HCT116 (cell line): ENCODE measurements at regions not wholly inside any gene's neighbourhood (a gene's known extent, or its start where the extent isn't known, plus 50 kb on each side); places are given as distances from the start of the nearest gene placed in this dataset.

Source experiments
- ATAC-seq: fragments of 200-7000 bp; cut with Tn5 transposase; 2 replicates; pipeline ENCODE4 v1.9.1; 2020; ENCODE audit warnings: mild to moderate bottlenecking, moderate library complexity
- BruUV-seq: library from RNA; stranded (reverse); fragments of 400-500 nt; replicated peaks from 2 replicates; lab custom pipeline; 2021; lab: Mats Ljungman, UMichigan
- CTCF ChIA-PET: fragments of 300-600 bp; sonication (Branson Sonifier 250); formaldehyde crosslinking; loops from one replicate; lab custom pipeline; 2021; ENCODE audit warnings: antibody characterized with exemption; lab: Charles Lee
- POLR2A ChIA-PET: fragments of 300-600, 350-600 bp; sonication (Branson Sonifier 250); formaldehyde crosslinking; loops from one replicate; lab custom pipeline; 2021; ENCODE audit warnings: antibody characterized with exemption; lab: Charles Lee
- RAD21 ChIA-PET, 2 experiments: fragments of 300-600 bp; sonication (Branson Sonifier 250); formaldehyde crosslinking; loops; one replicate each; lab custom pipeline; 2023; ENCODE audit warnings: low total read pairs in 2 of 2; ENCODE audit not compliant: uncharacterized antibody in 2 of 2, unreplicated experiment in 2 of 2, low non-redundant PET in 1 of 2; lab: Charles Lee
- DNase-seq: peaks from one replicate; pipeline ENCODE4 v3.0.0-alpha.2; 2010; ENCODE audit warnings: low read depth, low spot score
- H2AFZ ChIP-seq: fragments of 200-600 bp; shearing (Covaris generic), sonication (generic); 2 replicates; pipeline ENCODE4 v1.6.1; 2017; ENCODE audit warnings: low read depth, mixed run types, mixed read lengths, antibody characterized with exemption, low read length; ENCODE audit not compliant: poor library complexity, severe bottlenecking
- H3K27ac ChIP-seq: 2 replicates; pipeline ENCODE4 v1.5.1; 2012; ENCODE audit warnings: low read depth, low read length
- H3K27me3 ChIP-seq: fragments of 200-600 bp; sonication (generic); 2 replicates; pipeline ENCODE4 v1.6.1; 2016; ENCODE audit warnings: mixed run types, low read length, mixed read lengths; ENCODE audit not compliant: insufficient read depth
- H3K36me3 ChIP-seq, 2 experiments: fragments of 200-500 bp in 1 of 2; fragments of 200-600 bp in 1 of 2; sonication (Bioruptor generic) in 1 of 2; sonication (generic) in 1 of 2; 2 replicates each; pipeline versions ENCODE4 v1.5.1 to v1.6.1; 2014 to 2016; ENCODE audit warnings: low read length in 2 of 2, inconsistent platforms in 1 of 2, mixed read lengths in 1 of 2, mixed run types in 1 of 2; ENCODE audit not compliant: insufficient read depth in 2 of 2, control insufficient read depth in 1 of 2
- H3K4me1 ChIP-seq, 2 experiments: fragments of 200-600 bp in 1 of 2; sonication (generic) in 1 of 2; 2 replicates each; pipeline versions ENCODE4 v1.5.1 to v1.6.1; 2012 to 2017; ENCODE audit warnings: low read length in 2 of 2, inconsistent platforms in 1 of 2, mild to moderate bottlenecking in 1 of 2, mixed read lengths in 1 of 2, mixed run types in 1 of 2, moderate library complexity in 1 of 2; ENCODE audit not compliant: insufficient read depth in 2 of 2, control insufficient read depth in 1 of 2
- H3K4me2 ChIP-seq: fragments of 200-600 bp; sonication (generic); 2 replicates; pipeline ENCODE4 v1.6.1; 2017; ENCODE audit warnings: mixed run types, low read length, mixed read lengths
- H3K4me3 ChIP-seq, 2 experiments: fragments of 200-600 bp in 1 of 2; sonication (generic) in 1 of 2; replicated peaks in 1 of 2; 2 replicates each; pipeline ENCODE4 v1.5.1; 2011 to 2016; ENCODE audit warnings: low read length in 2 of 2, control low read depth in 1 of 2, low read depth in 1 of 2, mild to moderate bottlenecking in 1 of 2, mixed read lengths in 1 of 2, mixed run types in 1 of 2
- H3K79me2 ChIP-seq: fragments of 200-600 bp; sonication (generic); 2 replicates; pipeline ENCODE4 v1.6.1; 2017; ENCODE audit warnings: mild to moderate bottlenecking, mixed run types, low read length, moderate library complexity, mixed read lengths; ENCODE audit not compliant: insufficient read depth
- H3K9ac ChIP-seq: fragments of 200-600 bp; sonication (generic); 2 replicates; pipeline ENCODE4 v1.6.1; 2016; ENCODE audit warnings: low read length, mixed read lengths
- H3K9me2 ChIP-seq: fragments of 200-600 bp; sonication (generic), shearing (Covaris generic); 2 replicates; pipeline ENCODE4 v1.6.1; 2017; ENCODE audit warnings: mixed run types, mild to moderate bottlenecking, moderate library complexity; ENCODE audit not compliant: insufficient read depth
- H3K9me3 ChIP-seq, 2 experiments: fragments of 200-500 bp in 1 of 2; fragments of 200-600 bp in 1 of 2; sonication (Bioruptor generic) in 1 of 2; sonication (generic) in 1 of 2; 2 replicates each; pipeline ENCODE4 v1.6.1; 2014 to 2017; ENCODE audit warnings: low read length in 2 of 2, mixed read lengths in 2 of 2, inconsistent platforms in 1 of 2, low read depth in 1 of 2, mild to moderate bottlenecking in 1 of 2, mixed run types in 1 of 2, moderate library complexity in 1 of 2; ENCODE audit not compliant: control insufficient read depth in 1 of 2, insufficient read depth in 1 of 2
- H4K20me1 ChIP-seq: fragments of 200-600 bp; sonication (generic), shearing (Covaris generic); 2 replicates; pipeline ENCODE4 v1.6.1; 2017; ENCODE audit warnings: mixed run types, mild to moderate bottlenecking, moderate library complexity; ENCODE audit not compliant: insufficient read depth
- CBX3 ChIP-seq: IDR thresholded peaks from 2 replicates; pipeline ENCODE4 v1.6.1; 2012; ENCODE audit warnings: low read depth
- CEBPB ChIP-seq: IDR thresholded peaks from 2 replicates; pipeline ENCODE4 v1.6.1; 2012; ENCODE audit warnings: low read depth
- CTCF ChIP-seq, 3 experiments: fragments of 200-600 bp in 1 of 3; sonication (generic) in 1 of 3; IDR thresholded peaks in 2 of 3; conservative IDR thresholded peaks in 1 of 3; 2 replicates each; pipeline ENCODE4 v1.5.1; 2012 to 2017; ENCODE audit warnings: low read depth in 2 of 3, low read length in 2 of 3, antibody characterized with exemption in 1 of 3, borderline replicate concordance in 1 of 3, control low read depth in 1 of 3, mild to moderate bottlenecking in 1 of 3, mixed read lengths in 1 of 3, mixed run types in 1 of 3, moderate library complexity in 1 of 3; ENCODE audit not compliant: insufficient read depth in 1 of 3
- EGR1 ChIP-seq: IDR thresholded peaks from 2 replicates; pipeline ENCODE4 v1.6.1; 2012; ENCODE audit warnings: low read depth
- ELF1 ChIP-seq: IDR thresholded peaks from 2 replicates; pipeline ENCODE4 v1.6.1; 2012; ENCODE audit warnings: low read depth, borderline replicate concordance
- EZH2phosphoT487 ChIP-seq: fragments of 200-600 bp; IDR thresholded peaks from 2 replicates; pipeline ENCODE4 v1.6.1; 2018; ENCODE audit warnings: antibody characterized with exemption, borderline replicate concordance
- JUND ChIP-seq: IDR thresholded peaks from 2 replicates; pipeline ENCODE4 v1.6.1; 2012
- POLR2A ChIP-seq: IDR thresholded peaks from 2 replicates; pipeline ENCODE4 v1.7.0; 2011; ENCODE audit warnings: borderline replicate concordance; ENCODE audit not compliant: insufficient read depth, insufficient read length; ENCODE audit errors: extremely low read depth
- POLR2AphosphoS5 ChIP-seq: IDR thresholded peaks from 2 replicates; pipeline ENCODE4 v1.6.1; 2011; ENCODE audit warnings: mild to moderate bottlenecking, low read depth, low read length, moderate library complexity
- RAD21 ChIP-seq: IDR thresholded peaks from 2 replicates; pipeline ENCODE4 v1.6.1; 2012; ENCODE audit warnings: low read depth, mild to moderate bottlenecking
- SIN3A ChIP-seq: IDR thresholded peaks from 2 replicates; pipeline ENCODE4 v1.6.1; 2012; ENCODE audit warnings: low read depth
- SP1 ChIP-seq: IDR thresholded peaks from 2 replicates; pipeline ENCODE4 v1.6.1; 2012; ENCODE audit warnings: low read depth
- SRF ChIP-seq: IDR thresholded peaks from 2 replicates; pipeline ENCODE4 v1.6.1; 2012; ENCODE audit warnings: low read depth
- TCF7L2 ChIP-seq: IDR thresholded peaks from 2 replicates; pipeline ENCODE4 v1.7.0; 2011; ENCODE audit warnings: borderline replicate concordance, inconsistent platforms; ENCODE audit not compliant: insufficient read depth, insufficient read length; ENCODE audit errors: extremely low read depth
- YY1 ChIP-seq: IDR thresholded peaks from 2 replicates; pipeline ENCODE4 v1.6.1; 2011; ENCODE audit warnings: low read length, low read depth, moderate library complexity, mild to moderate bottlenecking; ENCODE audit not compliant: insufficient replicate concordance; ENCODE audit errors: extremely low read depth
- ZFX ChIP-seq: fragments of 450-650 bp; IDR thresholded peaks from 2 replicates; pipeline ENCODE4 v1.6.1; 2017
- ZNF274 ChIP-seq: fragments of 200-500 bp; sonication (Bioruptor generic); IDR thresholded peaks from 2 replicates; pipeline ENCODE4 v1.6.1; 2014; ENCODE audit warnings: mild to moderate bottlenecking, low read depth, low read length, inconsistent platforms
- intact Hi-C: fragments of 100-400 bp; cut with micrococcal nuclease; formaldehyde crosslinking; loops from 2 replicates; pipeline ENCODE4 v1.10.0; 2022
- TF ChIP-seq, protein P1 (sequence below): IDR thresholded peaks from 2 replicates; pipeline ENCODE4 v1.6.1; 2012
- TF ChIP-seq, protein P2 (sequence below): IDR thresholded peaks from 2 replicates; pipeline ENCODE4 v1.6.1; 2012
- TF ChIP-seq, protein P3 (sequence below): IDR thresholded peaks from 2 replicates; pipeline ENCODE4 v1.6.1; 2012; ENCODE audit warnings: low read depth

- no peak for TF ChIP-seq RAD21
- TF ChIP-seq, protein P1, sequence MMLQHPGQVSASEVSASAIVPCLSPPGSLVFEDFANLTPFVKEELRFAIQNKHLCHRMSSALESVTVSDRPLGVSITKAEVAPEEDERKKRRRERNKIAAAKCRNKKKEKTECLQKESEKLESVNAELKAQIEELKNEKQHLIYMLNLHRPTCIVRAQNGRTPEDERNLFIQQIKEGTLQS: no peak
- no peak for TF ChIP-seq SIN3A
- TF ChIP-seq, protein P2, sequence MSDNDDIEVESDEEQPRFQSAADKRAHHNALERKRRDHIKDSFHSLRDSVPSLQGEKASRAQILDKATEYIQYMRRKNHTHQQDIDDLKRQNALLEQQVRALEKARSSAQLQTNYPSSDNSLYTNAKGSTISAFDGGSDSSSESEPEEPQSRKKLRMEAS: no peak
- TF ChIP-seq CBX3: no peak
- no peak for TF ChIP-seq ZFX
- no peak for TF ChIP-seq SP1
- TF ChIP-seq, protein P3, sequence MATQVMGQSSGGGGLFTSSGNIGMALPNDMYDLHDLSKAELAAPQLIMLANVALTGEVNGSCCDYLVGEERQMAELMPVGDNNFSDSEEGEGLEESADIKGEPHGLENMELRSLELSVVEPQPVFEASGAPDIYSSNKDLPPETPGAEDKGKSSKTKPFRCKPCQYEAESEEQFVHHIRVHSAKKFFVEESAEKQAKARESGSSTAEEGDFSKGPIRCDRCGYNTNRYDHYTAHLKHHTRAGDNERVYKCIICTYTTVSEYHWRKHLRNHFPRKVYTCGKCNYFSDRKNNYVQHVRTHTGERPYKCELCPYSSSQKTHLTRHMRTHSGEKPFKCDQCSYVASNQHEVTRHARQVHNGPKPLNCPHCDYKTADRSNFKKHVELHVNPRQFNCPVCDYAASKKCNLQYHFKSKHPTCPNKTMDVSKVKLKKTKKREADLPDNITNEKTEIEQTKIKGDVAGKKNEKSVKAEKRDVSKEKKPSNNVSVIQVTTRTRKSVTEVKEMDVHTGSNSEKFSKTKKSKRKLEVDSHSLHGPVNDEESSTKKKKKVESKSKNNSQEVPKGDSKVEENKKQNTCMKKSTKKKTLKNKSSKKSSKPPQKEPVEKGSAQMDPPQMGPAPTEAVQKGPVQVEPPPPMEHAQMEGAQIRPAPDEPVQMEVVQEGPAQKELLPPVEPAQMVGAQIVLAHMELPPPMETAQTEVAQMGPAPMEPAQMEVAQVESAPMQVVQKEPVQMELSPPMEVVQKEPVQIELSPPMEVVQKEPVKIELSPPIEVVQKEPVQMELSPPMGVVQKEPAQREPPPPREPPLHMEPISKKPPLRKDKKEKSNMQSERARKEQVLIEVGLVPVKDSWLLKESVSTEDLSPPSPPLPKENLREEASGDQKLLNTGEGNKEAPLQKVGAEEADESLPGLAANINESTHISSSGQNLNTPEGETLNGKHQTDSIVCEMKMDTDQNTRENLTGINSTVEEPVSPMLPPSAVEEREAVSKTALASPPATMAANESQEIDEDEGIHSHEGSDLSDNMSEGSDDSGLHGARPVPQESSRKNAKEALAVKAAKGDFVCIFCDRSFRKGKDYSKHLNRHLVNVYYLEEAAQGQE: no peak
- TF ChIP-seq ZNF274: no peak
- no peak for TF ChIP-seq JUND
- no peak for TF ChIP-seq YY1
- TF ChIP-seq POLR2A: no peak
- no peak for TF ChIP-seq TCF7L2
- TF ChIP-seq CEBPB: no peak
- no peak for TF ChIP-seq CTCF (IDR thresholded peaks at IDR 0.05 in 2 of 3, conservative IDR thresholded peaks at IDR 0.05 in 1 of 3; ENCODE audit: borderline replicate concordance in 1 of 3, insufficient read depth in 1 of 3, low read depth in 2 of 3, low read length in 2 of 3)
- TF ChIP-seq ELF1: no peak
- TF ChIP-seq EGR1: no peak
- TF ChIP-seq EZH2phosphoT487: no peak
- TF ChIP-seq SRF: no peak
- TF ChIP-seq POLR2AphosphoS5: no peak
- no peak overlapping the region for H3K4me3 ChIP-seq
- intact Hi-C loops: loop anchor here (10.0 kb wide), 1 partner anchor 431 kb away; no protein-coding TSS in a partner anchor
- H3K9ac ChIP-seq: no peak overlapping the region
- no peaks in the 10 kb centered on the region for H3K36me3 ChIP-seq
- no peaks in the 10 kb centered on the region for H3K9me3 ChIP-seq
- CTCF ChIA-PET: no interaction called here
- RAD21 ChIA-PET: no interaction called here
- BruUV-seq: no TSS peak
- H3K27me3 ChIP-seq: no peaks in the 10 kb centered on the region
- H4K20me1 ChIP-seq: no peaks in the 10 kb centered on the region
- peak overlapping the region; percentile 7 for H2AFZ ChIP-seq
- no peak for ATAC-seq
- no peaks in the 10 kb centered on the region for H3K79me2 ChIP-seq
- DNase-seq: no peak
- H3K9me2 ChIP-seq: no peaks in the 10 kb centered on the region
- no peak overlapping the region for H3K4me2 ChIP-seq
- no peak overlapping the region for H3K27ac ChIP-seq
- H3K4me1 ChIP-seq: peaks cover 0 to 10% of the 10 kb centered on the region in 2 experiments; a peak in 2 of 4 replicates
- POLR2A ChIA-PET: no interaction called here
Measured at GRCh38 chr5:57653636-57654290, 171.2 kb upstream of the ACTBL2 start.
